Heart left ventricle (tissue), 16 donors: ENCODE measurements at regions not wholly inside any gene's neighbourhood (a gene's known extent, or its start where the extent isn't known, plus 50 kb on each side); places are given as distances from the start of the nearest gene placed in this dataset.

Experiments
- ATAC-seq, 4 donors: fragments of 200-7000 bp; cut with Tn5 transposase; one replicate each; pipeline ENCODE4 v1.9.1; 2020 to 2022; ENCODE audit warnings: moderate library complexity in 4 of 4, mild to moderate bottlenecking in 3 of 4, moderate number of reproducible peaks in 1 of 4
- DNase-seq, 5 donors: peaks; one replicate each; pipeline ENCODE4 v3.0.0-alpha.2; 2020
- H3K27ac ChIP-seq, 12 donors: fragments of 200-600 bp; sonication (generic) in 4 of 12; one replicate each; pipeline versions ENCODE4 v1.5.0 to v1.8.0; 2016 to 2022; ENCODE audit warnings: mild to moderate bottlenecking in 2 of 12
- H3K27me3 ChIP-seq, 9 donors: fragments of 200-600 bp; sonication (generic) in 2 of 9; one replicate each; pipeline versions ENCODE4 v1.5.1 to v1.8.0; 2016 to 2022; ENCODE audit warnings: mild to moderate bottlenecking in 3 of 9
- H3K36me3 ChIP-seq, 9 donors: fragments of 200-600 bp; sonication (generic) in 2 of 9; one replicate each; pipeline versions ENCODE4 v1.5.0 to v1.8.0; 2018 to 2022; ENCODE audit warnings: mild to moderate bottlenecking in 2 of 9
- H3K4me1 ChIP-seq, 12 donors: fragments of 200-600 bp; sonication (generic) in 4 of 12; one replicate each; pipeline versions ENCODE4 v1.5.0 to v1.8.0; 2016 to 2022; ENCODE audit warnings: mild to moderate bottlenecking in 3 of 12
- H3K4me3 ChIP-seq, 12 donors: fragments of 200-600 bp; sonication (generic) in 4 of 12; one replicate each; pipeline versions ENCODE4 v1.5.0 to v1.8.0; 2017 to 2022; ENCODE audit warnings: mild to moderate bottlenecking in 9 of 12, moderate library complexity in 4 of 12
- H3K9me3 ChIP-seq, 12 donors: fragments of 200-600 bp; sonication (generic) in 4 of 12; one replicate each; pipeline versions ENCODE4 v1.5.0 to v1.8.0; 2016 to 2022; ENCODE audit warnings: mild to moderate bottlenecking in 1 of 12
- POLR2A ChIP-seq, 2 donors: fragments of 450-650 bp; IDR thresholded peaks; one replicate each; pipeline ENCODE4 v1.6.1; 2017; ENCODE audit warnings: antibody characterized with exemption in 2 of 2, mild to moderate bottlenecking in 2 of 2, moderate library complexity in 2 of 2
- WGBS, 4 donors: extraction: QIAGEN DNeasy Blood & Tissue Kit in 2 of 4; methylation state at CpG; one replicate each; pipeline versions ENCODE4 v1.1.5 to v1.1.7; 2013 to 2018; 5-methylcytosine and 5-hydroxymethylcytosine counted together
- intact Hi-C, 10 donors: fragments of 100-400 bp; cut with DNase I; formaldehyde crosslinking; loops; one replicate each; pipeline versions ENCODE4 v1.11.1 to v1.14.2; 2022
- TF ChIP-seq, protein P1 (sequence below), 12 donors: fragments of 200-600 bp; sonication (generic) in 4 of 12; IDR thresholded peaks; one replicate each; pipeline versions ENCODE4 v1.5.0 to v1.8.0; 2018 to 2022; ENCODE audit warnings: antibody characterized with exemption in 12 of 12, mild to moderate bottlenecking in 5 of 12
- donor health status: ischemic (EF 13 %, LVEDD 7.1; RV severe dilation, severe dysfunction).
- donor health status: healthy with polysubstance abuse.
- donor health status: DM: no; HTN: yes; CAD: no.
- donor health status: DM: no; HTN: no; CAD: no.
- donor health status: ischemic (EF 25% LVEDD 6.9; RV normal size, moderate dysfunction).
- donor health status: ischemic (EF 25% LVEDD 5.7; RV mildly dilated, moderate dysfunction).
- donor health status: healthy.
- donor health status: DM: yes; HTN: yes; CAD: no.
- donor health status: ischemic (EF 35%, LVEDD 5.7; RV mildly dilated, moderate dysfunction).
- donor health status: nonischemic (EF 11% LVEDD 7.7; RV severe dilation, severe dysfunction).
- donor health status: DM: yes; HTN: yes; CAD: no.
- donor health status: PGD.
- donor health status: ischemic (EF 29% LVEDD 5.4; RV normal size, mild dysfunction).
- donor health status: nonischemic (EF 23%, LVEDD 6.1; RV moderate dilation, normal function).

GRCh38 chr10:4656576-4657194, 169.3 kb upstream of the AKR1E2 start:
- H3K27me3 ChIP-seq = no peaks in the 10 kb centered on the region
- H3K9me3 ChIP-seq = no peaks in the 10 kb centered on the region
- DNase-seq = peak; percentile 47 to 66 (median 59)
- WGBS, 4 donors = 14 to 18% (median 15%) methylated on average over 7 of the region's 7 CpGs
- intact Hi-C loops = loop anchor here (2.0 to 10.0 kb wide), 18 partner anchors 110 to 1462 kb away; partner anchors contain the start of gene KLF6 (in 3 of the 10)
- H3K36me3 ChIP-seq = no peaks in the 10 kb centered on the region
- peaks cover 0 to 22% (median 8%) of the 10 kb centered on the region in 12 donors for H3K4me1 ChIP-seq
- H3K27ac ChIP-seq = peak overlapping the region in 1 of 12 donors; percentile 12
- H3K4me3 ChIP-seq = no peak overlapping the region
- no peak for TF ChIP-seq POLR2A (IDR thresholded peaks at IDR 0.05)
- TF ChIP-seq, protein P1, sequence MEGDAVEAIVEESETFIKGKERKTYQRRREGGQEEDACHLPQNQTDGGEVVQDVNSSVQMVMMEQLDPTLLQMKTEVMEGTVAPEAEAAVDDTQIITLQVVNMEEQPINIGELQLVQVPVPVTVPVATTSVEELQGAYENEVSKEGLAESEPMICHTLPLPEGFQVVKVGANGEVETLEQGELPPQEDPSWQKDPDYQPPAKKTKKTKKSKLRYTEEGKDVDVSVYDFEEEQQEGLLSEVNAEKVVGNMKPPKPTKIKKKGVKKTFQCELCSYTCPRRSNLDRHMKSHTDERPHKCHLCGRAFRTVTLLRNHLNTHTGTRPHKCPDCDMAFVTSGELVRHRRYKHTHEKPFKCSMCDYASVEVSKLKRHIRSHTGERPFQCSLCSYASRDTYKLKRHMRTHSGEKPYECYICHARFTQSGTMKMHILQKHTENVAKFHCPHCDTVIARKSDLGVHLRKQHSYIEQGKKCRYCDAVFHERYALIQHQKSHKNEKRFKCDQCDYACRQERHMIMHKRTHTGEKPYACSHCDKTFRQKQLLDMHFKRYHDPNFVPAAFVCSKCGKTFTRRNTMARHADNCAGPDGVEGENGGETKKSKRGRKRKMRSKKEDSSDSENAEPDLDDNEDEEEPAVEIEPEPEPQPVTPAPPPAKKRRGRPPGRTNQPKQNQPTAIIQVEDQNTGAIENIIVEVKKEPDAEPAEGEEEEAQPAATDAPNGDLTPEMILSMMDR (IDR thresholded peaks at IDR 0.05) = peak; percentile 85 to 97 (median 91)
- peak in 3 of 4 donors; percentile 70 to 76 (median 72) for ATAC-seq

GRCh38 chr10:4655879-4656278, 170.1 kb upstream of the AKR1E2 start:
- H3K27ac ChIP-seq = no peak overlapping the region
- no peak for TF ChIP-seq POLR2A (IDR thresholded peaks at IDR 0.05)
- TF ChIP-seq, protein P1 (IDR thresholded peaks at IDR 0.05) = no peak
- no peak for DNase-seq
- peaks cover 0 to 26% (median 3%) of the 10 kb centered on the region in 12 donors for H3K4me1 ChIP-seq
- no peaks in the 10 kb centered on the region for H3K36me3 ChIP-seq
- WGBS, 4 donors = 81 to 95% (median 88%) methylated on average over 5 of the region's 5 CpGs
- H3K4me3 ChIP-seq = no peak overlapping the region
- intact Hi-C loops = loop anchor here (2.0 to 10.0 kb wide), 18 partner anchors 111 to 1461 kb away; partner anchors contain the start of gene KLF6 (in 3 of the 10)
- no peak for ATAC-seq
- no peaks in the 10 kb centered on the region for H3K9me3 ChIP-seq
- no peaks in the 10 kb centered on the region for H3K27me3 ChIP-seq

DNA sequence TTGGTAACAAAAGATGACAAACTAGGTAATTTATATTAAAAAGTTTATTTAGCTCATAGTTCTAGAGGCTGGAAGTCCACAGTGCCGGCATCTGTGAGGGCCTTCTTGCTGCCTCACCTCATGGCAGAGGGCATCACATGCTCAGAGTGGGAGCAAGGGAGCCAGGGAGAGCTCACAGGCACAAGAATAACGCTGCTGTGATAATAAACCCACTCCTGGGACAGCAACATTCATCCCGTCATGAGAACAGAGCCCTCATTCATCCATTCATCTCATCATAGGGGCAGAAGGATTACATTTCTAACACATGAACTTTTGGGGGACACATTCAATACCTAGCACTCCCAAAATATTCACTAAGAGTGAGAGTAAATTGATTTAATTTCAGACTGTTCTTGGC, 170.6 kb upstream of the AKR1E2 start:
- Histone ChIP-seq H3K36me3 (no peaks in the 10 kb centered on the region), H3K27me3 (no peaks in the 10 kb centered on the region), H3K27ac (no peak overlapping the region), H3K9me3 (no peaks in the 10 kb centered on the region), H3K4me3 (no peak overlapping the region), H3K4me1 (peaks cover 0 to 29% (median 6%) of the 10 kb centered on the region in 12 donors)
- ATAC-seq = no peak
- DNase-seq = no peak
- TF ChIP-seq, protein P1 (IDR thresholded peaks at IDR 0.05) = no peak
- TF ChIP-seq POLR2A (IDR thresholded peaks at IDR 0.05) = no peak
- intact Hi-C loops = loop anchor here (5.0 to 10.0 kb wide), 16 partner anchors 141 to 1461 kb away; partner anchors contain the start of gene KLF6 (in 2 of the 10)
- 59 to 83% (median 80%) methylated on average over 3 of the region's 3 CpGs for WGBS, 4 donors

GRCh38 chr10:4654496-4654895, 171.5 kb upstream of the AKR1E2 start:
- Histone ChIP-seq H3K36me3 (no peaks in the 10 kb centered on the region), H3K4me1 (peaks cover 0 to 38% (median 14%) of the 10 kb centered on the region in 12 donors), H3K27ac (no peak overlapping the region), H3K9me3 (no peaks in the 10 kb centered on the region), H3K27me3 (no peaks in the 10 kb centered on the region), H3K4me3 (no peak overlapping the region)
- DNase-seq = no peak
- ATAC-seq = no peak
- intact Hi-C loops = loop anchor here (5.0 to 10.0 kb wide), 15 partner anchors 140 to 1460 kb away; partner anchors contain the start of gene KLF6 (in 2 of the 10)
- 97 to 99% (median 98%) methylated on average over 2 of the region's 2 CpGs for WGBS, 4 donors
- TF ChIP-seq, protein P1 (IDR thresholded peaks at IDR 0.05) = no peak
- TF ChIP-seq POLR2A (IDR thresholded peaks at IDR 0.05) = no peak
